ENCODE measurements at regions not wholly inside any gene's neighbourhood (a gene's known extent, or its start where the extent isn't known, plus 50 kb on each side); places are given as distances from the start of the nearest gene placed in this dataset.

DNA sequence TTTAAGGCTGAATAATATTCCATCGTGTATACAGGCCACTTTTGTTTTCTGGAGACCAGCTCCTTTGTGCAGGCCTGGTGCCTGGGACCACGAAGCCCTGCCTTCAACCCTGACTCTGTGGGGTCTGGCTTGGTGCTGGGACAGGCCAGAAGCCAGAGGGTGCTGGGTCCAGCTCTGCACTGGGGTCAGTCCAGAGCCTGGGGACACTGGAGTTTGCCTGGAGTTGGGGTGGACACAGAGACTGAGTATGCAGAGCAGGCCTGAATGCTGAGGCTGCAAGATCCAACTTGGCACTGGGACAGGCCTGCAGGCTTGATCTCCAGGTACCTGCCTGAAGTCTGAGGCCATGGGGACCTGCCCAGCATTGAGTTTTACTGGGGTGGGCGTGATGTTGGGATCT, 558.8 kb upstream of the CNTNAP2 start:
- Histone ChIP-seq H3K4me3 (replicated peaks in 1 of 3; ENCODE audit: low read depth in 2 of 3, low read length in 3 of 3) (no peak overlapping the region), H3K4me2 (replicated peaks; ENCODE audit: extremely low read depth, low read length, poor library complexity, severe bottlenecking) (no peak overlapping the region), H3K27ac (ENCODE audit: low read depth in 1 of 2, low read length in 2 of 2) (no peak overlapping the region), H2AFZ (ENCODE audit: insufficient read depth, low read depth, low read length, poor library complexity, severe bottlenecking) (no peak overlapping the region), H3K36me3 (replicated peaks in 1 of 2; ENCODE audit: control insufficient read depth in 1 of 2, insufficient read depth in 2 of 2, low read length in 2 of 2) (no peaks in the 10 kb centered on the region), H3K27me3 (ENCODE audit: control insufficient read depth in 2 of 2, insufficient read depth in 2 of 2, low read length in 2 of 2) (no peaks in the 10 kb centered on the region), H3K79me2 (ENCODE audit: insufficient read depth, low read length) (no peaks in the 10 kb centered on the region), H3K9ac (ENCODE audit: insufficient read depth, low read length, poor library complexity, severe bottlenecking) (no peak overlapping the region), H3K9me3 (replicated peaks in 1 of 2; ENCODE audit: control insufficient read depth in 1 of 2, insufficient read depth in 1 of 2, low read length in 2 of 2) (peaks cover 4 to 6% of the 10 kb centered on the region in 2 donors), H3K4me1 (ENCODE audit: control insufficient read depth in 1 of 2, insufficient read depth in 2 of 2, low read length in 2 of 2) (no peaks in the 10 kb centered on the region), H4K20me1 (ENCODE audit: insufficient read depth, low read length) (no peaks in the 10 kb centered on the region)
- Mint-ChIP-seq H3K36me3 (no peaks in the 10 kb centered on the region), H3K4me3 (no peak overlapping the region), H3K4me1 (no peaks in the 10 kb centered on the region), H3K9me3 (peaks cover 2 to 10% (median 4%) of the 10 kb centered on the region in 7 donors), H3K27ac (no peak overlapping the region), H3K27me3 (ENCODE audit: low read depth in 3 of 3) (peaks cover 0 to 2% (median 0%) of the 10 kb centered on the region in 3 donors)
- 67% methylated on average over 1 of the region's 3 CpGs for WGBS (ENCODE audit: insufficient coverage)
- TF ChIP-seq CTCF (IDR thresholded peaks at IDR 0.05): no peak
- intact Hi-C loops (cut with micrococcal nuclease): no loop called here
- no peak for DNase-seq

GRCh38 chr7:145543242-145543641, 573.4 kb upstream of the CNTNAP2 start:
- Histone ChIP-seq H4K20me1 (ENCODE audit: insufficient read depth, low read length) (no peaks in the 10 kb centered on the region), H3K4me1 (ENCODE audit: control insufficient read depth in 1 of 2, insufficient read depth in 2 of 2, low read length in 2 of 2) (no peaks in the 10 kb centered on the region), H3K9me3 (replicated peaks in 1 of 2; ENCODE audit: control insufficient read depth in 1 of 2, insufficient read depth in 1 of 2, low read length in 2 of 2) (no peaks in the 10 kb centered on the region), H2AFZ (ENCODE audit: insufficient read depth, low read depth, low read length, poor library complexity, severe bottlenecking) (no peak overlapping the region), H3K4me2 (replicated peaks; ENCODE audit: extremely low read depth, low read length, poor library complexity, severe bottlenecking) (no peak overlapping the region), H3K79me2 (ENCODE audit: insufficient read depth, low read length) (no peaks in the 10 kb centered on the region), H3K9ac (ENCODE audit: insufficient read depth, low read length, poor library complexity, severe bottlenecking) (no peak overlapping the region), H3K27me3 (ENCODE audit: control insufficient read depth in 2 of 2, insufficient read depth in 2 of 2, low read length in 2 of 2) (no peaks in the 10 kb centered on the region), H3K4me3 (replicated peaks in 1 of 3; ENCODE audit: low read depth in 2 of 3, low read length in 3 of 3) (no peak overlapping the region), H3K27ac (ENCODE audit: low read depth in 1 of 2, low read length in 2 of 2) (no peak overlapping the region), H3K36me3 (replicated peaks in 1 of 2; ENCODE audit: control insufficient read depth in 1 of 2, insufficient read depth in 2 of 2, low read length in 2 of 2) (no peaks in the 10 kb centered on the region)
- intact Hi-C loops (cut with micrococcal nuclease): no loop called here
- Mint-ChIP-seq H3K36me3 (no peaks in the 10 kb centered on the region), H3K27me3 (ENCODE audit: low read depth in 3 of 3) (no peaks in the 10 kb centered on the region), H3K9me3 (peaks cover 0 to 4% (median 0%) of the 10 kb centered on the region in 7 donors), H3K27ac (no peak overlapping the region), H3K4me1 (no peaks in the 10 kb centered on the region), H3K4me3 (no peak overlapping the region)
- DNase-seq: no peak
- WGBS (ENCODE audit: insufficient coverage): no CpG with 5 or more reads among the region's 2 CpGs
- TF ChIP-seq CTCF (IDR thresholded peaks at IDR 0.05): no peak
